ENCODE measurements at regions not wholly inside any gene's neighbourhood (a gene's known extent, or its start where the extent isn't known, plus 50 kb on each side); places are given as distances from the start of the nearest gene placed in this dataset.

DNA sequence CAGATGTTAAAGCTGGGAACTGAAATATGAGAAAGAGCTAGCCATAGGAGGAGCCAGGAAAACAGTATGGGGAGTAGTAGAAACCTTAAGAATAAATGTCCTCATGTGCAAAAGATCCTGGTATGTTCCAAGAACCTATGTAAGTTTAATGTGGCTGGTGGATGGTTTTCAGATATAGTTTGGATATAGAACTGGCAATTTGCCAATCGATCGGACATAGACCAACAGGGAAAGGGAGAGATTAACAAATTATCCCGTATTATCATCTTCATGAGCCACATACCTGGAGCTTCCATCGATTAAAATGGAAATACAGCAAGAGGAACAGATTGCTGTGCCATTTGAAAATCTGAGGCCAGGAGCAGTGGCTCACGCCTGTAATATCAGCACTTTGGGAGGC is 388.7 kb downstream of the PRELID2 start:
- TF ChIP-seq EZH2phosphoT487 (IDR thresholded peaks at IDR 0.05; ENCODE audit: insufficient read depth, low read depth): no peak
- no peak for TF ChIP-seq EZH2 (IDR thresholded peaks at IDR 0.05; ENCODE audit: insufficient read depth, poor library complexity, severe bottlenecking)
